GM21515 (cell line): ENCODE measurements at regions not wholly inside any gene's neighbourhood (a gene's known extent, or its start where the extent isn't known, plus 50 kb on each side); places are given as distances from the start of the nearest gene placed in this dataset.
A peak's percentile ranks its signal among the peaks of the same experiment; 100 is the strongest.
"Not testable (repeated sequence)": the region's sequence is repeated elsewhere in the genome, so short reads cannot be mapped to it uniquely, and the experiment has no call there.

ENCODE experiments used
- ATAC-seq: cut with Tn5 transposase; IDR thresholded peaks from one replicate; pipeline ENCODE4 v1.9.1; 2021; ENCODE audit not compliant: unreplicated experiment

GRCh38 chr6:26173836-26174145 is 86.6 kb downstream of the HFE start:
- ATAC-seq, result no peak

- ATAC-seq, result no peak
Measured at GRCh38 chr6:26175033-26175427, 87.8 kb downstream of the HFE start.

GRCh38 chr6:26175428-26176181 is 88.4 kb downstream of the HFE start:
- ATAC-seq, result no peak

GRCh38 chr6:26179675-26180074 is 92.4 kb downstream of the HFE start:
- ATAC-seq, result no peak

GRCh38 chr6:26180346-26180745 is 93.1 kb downstream of the HFE start:
- ATAC-seq, result no peak

GRCh38 chr6:26183237-26183580 is 96.0 kb downstream of the HFE start:
- no peak for ATAC-seq

GRCh38 chr6:26183581-26184366 is 96.5 kb downstream of the HFE start:
- ATAC-seq, result no peak

- no peak for ATAC-seq
Measured at GRCh38 chr6:26184367-26184891, 97.2 kb downstream of the HFE start.

- no peak for ATAC-seq
Measured at GRCh38 chr6:26185004-26185403, 97.8 kb downstream of the HFE start.

- no peak for ATAC-seq
Measured at GRCh38 chr6:26185802-26186201, 98.6 kb downstream of the HFE start.

GRCh38 chr6:26186652-26187051 is 99.4 kb downstream of the HFE start:
- no peak for ATAC-seq

- ATAC-seq, result no peak
Measured at GRCh38 chr6:26187292-26187691, 100.1 kb downstream of the HFE start.

GRCh38 chr6:26187981-26188635 is 100.9 kb downstream of the HFE start:
- peak; percentile 19 for ATAC-seq

GRCh38 chr6:26191512-26191911 is 104.3 kb downstream of the HFE start:
- not testable (repeated sequence) for ATAC-seq

GRCh38 chr6:26193467-26194328 is 106.5 kb downstream of the HFE start:
- ATAC-seq, result no peak

GRCh38 chr6:26194329-26194701 is 107.1 kb downstream of the HFE start:
- no peak for ATAC-seq

- no peak for ATAC-seq
Measured at GRCh38 chr6:26194816-26195375, 107.7 kb downstream of the HFE start.

- ATAC-seq, result no peak
Measured at GRCh38 chr6:26195376-26195923, 108.2 kb downstream of the HFE start.

- no peak for ATAC-seq
Measured at GRCh38 chr6:26195924-26196845, 109.0 kb downstream of the HFE start.
